Neural cell (in vitro differentiated cells): ENCODE measurements at regions not wholly inside any gene's neighbourhood (a gene's known extent, or its start where the extent isn't known, plus 50 kb on each side); places are given as distances from the start of the nearest gene placed in this dataset.

Experiments used
- H2AFZ ChIP-seq: fragments of 200-600, 300-800 bp; sonication (generic), shearing (Covaris generic); 2 replicates; pipeline ENCODE4 v1.6.0; 2014; ENCODE audit warnings: low read depth, mild to moderate bottlenecking, antibody characterized with exemption, low read length, moderate library complexity
- H3F3A ChIP-seq: fragments of 200-600 bp; shearing (Covaris generic); 2 replicates; pipeline ENCODE4 v1.6.1; 2016; ENCODE audit warnings: mild to moderate bottlenecking, moderate library complexity, mixed read lengths, antibody characterized with exemption, low read length; ENCODE audit not compliant: insufficient read depth, poor library complexity, severe bottlenecking
- H3K27ac ChIP-seq: fragments of 200-600, 300-800 bp; sonication (generic), shearing (Covaris generic); 2 replicates; pipeline ENCODE4 v1.5.1; 2014; ENCODE audit warnings: mild to moderate bottlenecking, low read length, moderate library complexity
- H3K27me3 ChIP-seq: fragments of 300-800, 200-600 bp; sonication (generic), shearing (Covaris generic); 2 replicates; pipeline ENCODE4 v1.6.0; 2014; ENCODE audit warnings: mild to moderate bottlenecking, low read depth, low read length, moderate library complexity; ENCODE audit not compliant: insufficient read depth
- H3K36me3 ChIP-seq: fragments of 300-800, 200-600 bp; sonication (generic), shearing (Covaris generic); 2 replicates; pipeline ENCODE4 v1.5.1; 2014; ENCODE audit warnings: mild to moderate bottlenecking, antibody characterized with exemption, low read length, moderate library complexity; ENCODE audit not compliant: insufficient read depth
- H3K4me2 ChIP-seq: fragments of 300-800, 200-600 bp; sonication (generic), shearing (Covaris generic); 2 replicates; pipeline ENCODE4 v1.6.0; 2014; ENCODE audit warnings: mild to moderate bottlenecking, low read length
- H3K4me3 ChIP-seq: fragments of 300-800, 200-600 bp; sonication (generic), shearing (Covaris generic); 2 replicates; pipeline ENCODE4 v1.5.1; 2014; ENCODE audit warnings: mild to moderate bottlenecking, low read length, moderate library complexity
- H3K79me2 ChIP-seq: fragments of 200-600 bp; shearing (Covaris generic); replicated peaks from 2 replicates; pipeline ENCODE4 v1.6.0; 2014; ENCODE audit warnings: mild to moderate bottlenecking, low read length, moderate library complexity; ENCODE audit not compliant: insufficient read depth
- H3K9ac ChIP-seq: fragments of 300-800, 200-600 bp; sonication (generic), shearing (Covaris generic); 2 replicates; pipeline ENCODE4 v1.6.1; 2016; ENCODE audit warnings: mild to moderate bottlenecking, low read length, mixed read lengths
- H3K9me2 ChIP-seq: fragments of 200-600 bp; shearing (Covaris generic); 2 replicates; pipeline ENCODE4 v1.6.1; 2016; ENCODE audit warnings: mild to moderate bottlenecking, low read length, mixed read lengths; ENCODE audit not compliant: insufficient read depth
- H3K9me3 ChIP-seq: fragments of 200-600, 300-800 bp; sonication (generic), shearing (Covaris generic); 2 replicates; pipeline ENCODE4 v1.6.1; 2016; ENCODE audit warnings: mild to moderate bottlenecking, mixed run types, low read length, moderate library complexity, mixed read lengths
- H4K20me1 ChIP-seq: fragments of 200-600 bp; shearing (Covaris generic); 2 replicates; pipeline ENCODE4 v1.6.1; 2016; ENCODE audit warnings: mild to moderate bottlenecking, mixed run types; ENCODE audit not compliant: insufficient read depth
- EP300 ChIP-seq: fragments of 450-650 bp; conservative IDR thresholded peaks from 2 replicates; pipeline ENCODE4 v1.6.1; 2014; ENCODE audit warnings: antibody characterized with exemption, mild to moderate bottlenecking, moderate library complexity; ENCODE audit not compliant: poor library complexity, severe bottlenecking
- EZH2 ChIP-seq: fragments of 200-600, 300-800 bp; shearing (Covaris generic), sonication (generic); IDR thresholded peaks from 2 replicates; pipeline ENCODE4 v1.6.1; 2014; ENCODE audit warnings: antibody characterized with exemption, low read length, borderline replicate concordance, mild to moderate bottlenecking; ENCODE audit not compliant: insufficient read depth, poor library complexity, severe bottlenecking
- MXI1 ChIP-seq: fragments of 450-650 bp; conservative IDR thresholded peaks from 2 replicates; pipeline ENCODE4 v1.6.1; 2014; ENCODE audit warnings: antibody characterized with exemption, mild to moderate bottlenecking; ENCODE audit not compliant: poor library complexity, severe bottlenecking
- POLR2AphosphoS5 ChIP-seq: IDR thresholded peaks from 2 replicates; pipeline ENCODE4 v1.6.1; 2012
- RAD21 ChIP-seq: fragments of 450-650 bp; conservative IDR thresholded peaks from 2 replicates; pipeline ENCODE4 v1.6.1; 2014; ENCODE audit warnings: antibody characterized with exemption, mild to moderate bottlenecking, moderate library complexity
- SMC3 ChIP-seq: fragments of 450-650 bp; conservative IDR thresholded peaks from 2 replicates; pipeline ENCODE4 v1.6.1; 2014; ENCODE audit warnings: antibody characterized with exemption, mild to moderate bottlenecking, moderate library complexity; ENCODE audit not compliant: poor library complexity
- TAF1 ChIP-seq: IDR thresholded peaks from 2 replicates; pipeline ENCODE4 v1.6.1; 2012; ENCODE audit warnings: low read depth
- TF ChIP-seq, protein P1 (sequence below): fragments of 450-650 bp; IDR thresholded peaks from 2 replicates; pipeline ENCODE4 v1.5.1; 2014; ENCODE audit warnings: antibody characterized with exemption, mild to moderate bottlenecking, moderate library complexity; ENCODE audit not compliant: poor library complexity, severe bottlenecking
- TF ChIP-seq, protein P2 (sequence below): IDR thresholded peaks from 2 replicates; pipeline ENCODE4 v1.6.1; 2012; ENCODE audit warnings: borderline replicate concordance

DNA sequence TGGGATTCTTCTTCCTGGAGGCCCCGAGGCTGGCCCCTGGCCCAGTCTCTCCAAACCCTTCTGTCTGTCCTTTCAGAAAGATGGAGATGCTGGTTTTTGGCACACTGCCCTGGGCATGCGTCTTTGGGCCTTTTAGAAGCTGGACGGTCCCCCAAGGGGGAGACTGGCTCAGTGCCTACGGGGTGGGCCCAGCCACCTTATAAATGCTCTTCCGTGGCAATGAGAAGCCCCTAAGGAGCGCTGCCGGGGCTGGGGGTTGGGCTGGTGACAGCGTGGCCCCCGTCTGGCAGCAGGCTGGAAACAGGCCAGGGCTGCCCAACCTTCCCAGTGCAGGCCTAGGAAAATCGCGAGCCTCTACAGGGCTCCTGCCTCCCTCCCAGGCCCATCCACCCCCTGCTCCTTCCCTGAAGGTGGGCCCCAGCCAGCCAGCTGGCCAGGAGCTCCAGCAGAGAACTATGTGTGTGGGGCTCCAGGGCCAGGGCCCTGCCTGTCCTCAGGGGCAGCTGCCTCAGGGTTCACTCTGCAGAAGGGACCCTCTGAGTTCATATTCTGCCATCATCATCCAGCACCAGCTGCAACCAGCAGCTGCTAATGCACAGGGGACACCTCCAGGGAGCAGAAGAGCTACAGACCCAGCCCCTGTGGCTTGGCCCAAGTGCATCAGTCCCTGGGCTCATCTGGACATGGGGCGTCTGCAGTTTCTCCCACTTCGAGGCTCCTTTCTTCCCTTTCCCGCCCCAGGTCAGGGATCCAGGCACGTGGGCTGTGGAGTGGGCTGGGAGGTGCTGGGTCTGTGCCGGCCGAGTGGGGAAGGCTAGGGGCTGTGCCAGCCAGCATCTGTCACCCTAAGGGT is 107.6 kb upstream of the OTOS start:
- H4K20me1 ChIP-seq, result no peaks in the 10 kb centered on the region
- no peak overlapping the region for H3K4me2 ChIP-seq
- no peak overlapping the region for H3K27ac ChIP-seq
- H3K9me2 ChIP-seq, result no peaks in the 10 kb centered on the region
- TF ChIP-seq TAF1 (no peak), SMC3 (no peak), POLR2AphosphoS5 (no peak), MXI1 (no peak), EZH2 (no peak), RAD21 (no peak), EP300 (no peak)
- TF ChIP-seq, protein P1, sequence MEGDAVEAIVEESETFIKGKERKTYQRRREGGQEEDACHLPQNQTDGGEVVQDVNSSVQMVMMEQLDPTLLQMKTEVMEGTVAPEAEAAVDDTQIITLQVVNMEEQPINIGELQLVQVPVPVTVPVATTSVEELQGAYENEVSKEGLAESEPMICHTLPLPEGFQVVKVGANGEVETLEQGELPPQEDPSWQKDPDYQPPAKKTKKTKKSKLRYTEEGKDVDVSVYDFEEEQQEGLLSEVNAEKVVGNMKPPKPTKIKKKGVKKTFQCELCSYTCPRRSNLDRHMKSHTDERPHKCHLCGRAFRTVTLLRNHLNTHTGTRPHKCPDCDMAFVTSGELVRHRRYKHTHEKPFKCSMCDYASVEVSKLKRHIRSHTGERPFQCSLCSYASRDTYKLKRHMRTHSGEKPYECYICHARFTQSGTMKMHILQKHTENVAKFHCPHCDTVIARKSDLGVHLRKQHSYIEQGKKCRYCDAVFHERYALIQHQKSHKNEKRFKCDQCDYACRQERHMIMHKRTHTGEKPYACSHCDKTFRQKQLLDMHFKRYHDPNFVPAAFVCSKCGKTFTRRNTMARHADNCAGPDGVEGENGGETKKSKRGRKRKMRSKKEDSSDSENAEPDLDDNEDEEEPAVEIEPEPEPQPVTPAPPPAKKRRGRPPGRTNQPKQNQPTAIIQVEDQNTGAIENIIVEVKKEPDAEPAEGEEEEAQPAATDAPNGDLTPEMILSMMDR, result no peak
- TF ChIP-seq, protein P2, sequence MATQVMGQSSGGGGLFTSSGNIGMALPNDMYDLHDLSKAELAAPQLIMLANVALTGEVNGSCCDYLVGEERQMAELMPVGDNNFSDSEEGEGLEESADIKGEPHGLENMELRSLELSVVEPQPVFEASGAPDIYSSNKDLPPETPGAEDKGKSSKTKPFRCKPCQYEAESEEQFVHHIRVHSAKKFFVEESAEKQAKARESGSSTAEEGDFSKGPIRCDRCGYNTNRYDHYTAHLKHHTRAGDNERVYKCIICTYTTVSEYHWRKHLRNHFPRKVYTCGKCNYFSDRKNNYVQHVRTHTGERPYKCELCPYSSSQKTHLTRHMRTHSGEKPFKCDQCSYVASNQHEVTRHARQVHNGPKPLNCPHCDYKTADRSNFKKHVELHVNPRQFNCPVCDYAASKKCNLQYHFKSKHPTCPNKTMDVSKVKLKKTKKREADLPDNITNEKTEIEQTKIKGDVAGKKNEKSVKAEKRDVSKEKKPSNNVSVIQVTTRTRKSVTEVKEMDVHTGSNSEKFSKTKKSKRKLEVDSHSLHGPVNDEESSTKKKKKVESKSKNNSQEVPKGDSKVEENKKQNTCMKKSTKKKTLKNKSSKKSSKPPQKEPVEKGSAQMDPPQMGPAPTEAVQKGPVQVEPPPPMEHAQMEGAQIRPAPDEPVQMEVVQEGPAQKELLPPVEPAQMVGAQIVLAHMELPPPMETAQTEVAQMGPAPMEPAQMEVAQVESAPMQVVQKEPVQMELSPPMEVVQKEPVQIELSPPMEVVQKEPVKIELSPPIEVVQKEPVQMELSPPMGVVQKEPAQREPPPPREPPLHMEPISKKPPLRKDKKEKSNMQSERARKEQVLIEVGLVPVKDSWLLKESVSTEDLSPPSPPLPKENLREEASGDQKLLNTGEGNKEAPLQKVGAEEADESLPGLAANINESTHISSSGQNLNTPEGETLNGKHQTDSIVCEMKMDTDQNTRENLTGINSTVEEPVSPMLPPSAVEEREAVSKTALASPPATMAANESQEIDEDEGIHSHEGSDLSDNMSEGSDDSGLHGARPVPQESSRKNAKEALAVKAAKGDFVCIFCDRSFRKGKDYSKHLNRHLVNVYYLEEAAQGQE, result no peak
- no peak overlapping the region for H3K4me3 ChIP-seq
- H3K27me3 ChIP-seq, result no peaks in the 10 kb centered on the region
- no peak overlapping the region for H3K9ac ChIP-seq
- no peaks in the 10 kb centered on the region for H3K79me2 ChIP-seq
- no peaks in the 10 kb centered on the region for H3K36me3 ChIP-seq
- no peaks in the 10 kb centered on the region for H3K9me3 ChIP-seq
- H2AFZ ChIP-seq, result no peak overlapping the region
- H3F3A ChIP-seq, result no peaks in the 10 kb centered on the region

DNA sequence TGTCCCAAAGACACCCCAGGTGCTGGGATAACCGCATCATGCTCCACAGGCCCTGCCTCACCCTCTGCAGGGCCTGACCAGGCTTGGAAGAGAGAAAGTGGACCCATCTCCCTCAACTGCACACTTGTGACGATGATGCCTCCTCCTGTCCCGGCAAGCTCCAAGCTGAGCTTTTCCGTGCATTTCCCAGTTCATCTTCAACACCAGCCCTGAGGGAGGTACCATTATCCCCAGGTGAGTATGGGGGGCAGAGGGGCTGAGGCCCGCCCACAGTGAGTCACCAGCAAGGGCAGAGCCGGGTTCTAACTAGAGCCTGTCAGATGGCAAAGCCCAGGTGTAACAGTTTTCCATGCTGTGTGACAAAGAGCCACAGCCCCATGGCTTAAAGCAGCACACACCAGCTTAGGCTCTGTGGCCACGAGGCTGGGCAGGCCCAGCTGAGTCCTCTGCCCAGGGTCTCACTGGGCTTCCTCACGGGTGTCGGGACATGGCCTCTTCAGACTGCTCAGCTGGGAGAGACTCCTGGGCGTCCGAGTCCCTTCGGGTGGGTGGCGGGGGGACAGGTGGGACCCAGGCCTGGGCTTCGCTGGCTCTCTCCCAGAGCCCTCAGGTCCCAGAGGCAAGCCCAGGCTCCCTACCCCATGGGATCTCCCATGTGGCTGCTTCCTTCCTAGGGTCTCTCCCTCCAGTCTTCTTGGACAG is 108.4 kb upstream of the OTOS start:
- Histone ChIP-seq H3K4me3 (no peak overlapping the region), H3K36me3 (no peaks in the 10 kb centered on the region), H3K9me2 (no peaks in the 10 kb centered on the region), H4K20me1 (no peaks in the 10 kb centered on the region), H3K79me2 (no peaks in the 10 kb centered on the region), H3F3A (no peaks in the 10 kb centered on the region), H3K4me2 (no peak overlapping the region), H3K27ac (no peak overlapping the region), H3K27me3 (no peaks in the 10 kb centered on the region), H3K9ac (no peak overlapping the region), H3K9me3 (no peaks in the 10 kb centered on the region), H2AFZ (no peak overlapping the region)
- TF ChIP-seq EP300 (no peak), RAD21 (no peak)
- TF ChIP-seq, protein P2, result no peak
- TF ChIP-seq, protein P1, result no peak
